ENCODE measurements at regions not wholly inside any gene's neighbourhood (a gene's known extent, or its start where the extent isn't known, plus 50 kb on each side); places are given as distances from the start of the nearest gene placed in this dataset.
A peak's percentile ranks its signal among the peaks of the same experiment; 100 is the strongest.

DNA sequence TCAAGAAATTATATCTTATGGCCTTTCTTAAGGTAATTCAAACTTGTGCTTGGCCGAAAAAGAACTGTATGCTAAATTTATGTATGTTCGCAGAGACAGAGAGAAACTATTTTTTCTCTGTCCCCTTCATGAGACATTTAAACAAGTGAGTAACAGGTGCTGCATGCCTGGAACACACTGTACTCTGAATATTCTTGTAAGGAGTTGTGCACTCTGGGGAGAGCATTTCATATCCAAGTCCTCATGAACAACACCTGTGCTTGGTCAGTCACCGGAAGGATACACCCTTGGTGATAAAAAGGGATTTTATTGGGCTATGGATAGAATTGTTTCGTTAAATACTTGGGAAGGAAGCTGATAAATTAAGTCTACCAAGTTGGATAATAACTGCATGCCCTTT is 220.8 kb upstream of the NRIP1 start:
- no peaks in the 10 kb centered on the region for H3K9me2 ChIP-seq (replicated peaks; ENCODE audit: low read depth, low read length)
- no peaks in the 10 kb centered on the region for H3K4me1 ChIP-seq (ENCODE audit: insufficient read depth, low read length, poor library complexity, severe bottlenecking)
- H3K4me3 ChIP-seq (ENCODE audit: low read length, poor library complexity, severe bottlenecking), result no peak overlapping the region
- no peaks in the 10 kb centered on the region for H3K79me2 ChIP-seq (ENCODE audit: insufficient read depth, low read length)
- no peaks in the 10 kb centered on the region for H3K27me3 ChIP-seq (ENCODE audit: insufficient read depth, low read length, poor library complexity, severe bottlenecking)
- no peak overlapping the region for H3K9ac ChIP-seq (ENCODE audit: low read depth, low read length, poor library complexity, severe bottlenecking)
- H2AFZ ChIP-seq (ENCODE audit: low read length), result no peak overlapping the region
- no peaks in the 10 kb centered on the region for H3F3A ChIP-seq (ENCODE audit: low read depth)
- H4K20me1 ChIP-seq (ENCODE audit: insufficient read depth, low read length, poor library complexity, severe bottlenecking), result no peaks in the 10 kb centered on the region
- no peaks in the 10 kb centered on the region for H3K36me3 ChIP-seq (ENCODE audit: insufficient read depth, low read length)
- H3K4me2 ChIP-seq (ENCODE audit: low read depth, low read length, poor library complexity, severe bottlenecking), result no peak overlapping the region
- H3K9me3 ChIP-seq (ENCODE audit: insufficient read depth, low read depth, low read length), result no peaks in the 10 kb centered on the region
- TF ChIP-seq EZH2phosphoT487 (IDR thresholded peaks at IDR 0.05; ENCODE audit: borderline replicate concordance), result no peak
- TF ChIP-seq, protein P1, sequence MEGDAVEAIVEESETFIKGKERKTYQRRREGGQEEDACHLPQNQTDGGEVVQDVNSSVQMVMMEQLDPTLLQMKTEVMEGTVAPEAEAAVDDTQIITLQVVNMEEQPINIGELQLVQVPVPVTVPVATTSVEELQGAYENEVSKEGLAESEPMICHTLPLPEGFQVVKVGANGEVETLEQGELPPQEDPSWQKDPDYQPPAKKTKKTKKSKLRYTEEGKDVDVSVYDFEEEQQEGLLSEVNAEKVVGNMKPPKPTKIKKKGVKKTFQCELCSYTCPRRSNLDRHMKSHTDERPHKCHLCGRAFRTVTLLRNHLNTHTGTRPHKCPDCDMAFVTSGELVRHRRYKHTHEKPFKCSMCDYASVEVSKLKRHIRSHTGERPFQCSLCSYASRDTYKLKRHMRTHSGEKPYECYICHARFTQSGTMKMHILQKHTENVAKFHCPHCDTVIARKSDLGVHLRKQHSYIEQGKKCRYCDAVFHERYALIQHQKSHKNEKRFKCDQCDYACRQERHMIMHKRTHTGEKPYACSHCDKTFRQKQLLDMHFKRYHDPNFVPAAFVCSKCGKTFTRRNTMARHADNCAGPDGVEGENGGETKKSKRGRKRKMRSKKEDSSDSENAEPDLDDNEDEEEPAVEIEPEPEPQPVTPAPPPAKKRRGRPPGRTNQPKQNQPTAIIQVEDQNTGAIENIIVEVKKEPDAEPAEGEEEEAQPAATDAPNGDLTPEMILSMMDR (conservative IDR thresholded peaks at IDR 0.05; ENCODE audit: low read length), result no peak

DNA sequence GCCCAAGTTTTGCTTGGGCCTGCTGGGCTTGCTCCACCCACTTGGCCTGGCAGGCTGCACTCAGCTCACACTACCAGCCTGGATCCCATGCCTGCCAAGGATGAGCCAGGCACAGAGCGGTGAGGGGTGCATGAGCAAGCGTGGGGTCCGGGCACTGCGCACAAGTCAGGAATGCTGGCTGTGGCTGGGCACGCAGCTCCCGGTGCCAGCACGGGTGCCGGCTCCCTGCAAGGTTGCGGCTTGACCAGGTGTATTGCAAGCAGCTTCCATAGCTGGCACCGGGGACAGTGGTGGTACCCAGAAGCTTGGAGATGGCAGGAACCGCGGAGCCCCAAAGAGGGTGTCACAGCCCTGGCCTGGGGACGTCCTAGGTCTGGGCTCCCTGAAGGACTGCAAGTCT is 224.4 kb upstream of the NRIP1 start:
- Histone ChIP-seq H3K9me2 (replicated peaks; ENCODE audit: low read depth, low read length) (no peaks in the 10 kb centered on the region), H3K9me3 (ENCODE audit: insufficient read depth, low read depth, low read length) (no peaks in the 10 kb centered on the region), H3K4me1 (ENCODE audit: insufficient read depth, low read length, poor library complexity, severe bottlenecking) (no peaks in the 10 kb centered on the region), H3F3A (ENCODE audit: low read depth) (no peaks in the 10 kb centered on the region), H3K9ac (ENCODE audit: low read depth, low read length, poor library complexity, severe bottlenecking) (no peak overlapping the region), H3K4me3 (ENCODE audit: low read length, poor library complexity, severe bottlenecking) (no peak overlapping the region), H3K27me3 (ENCODE audit: insufficient read depth, low read length, poor library complexity, severe bottlenecking) (no peaks in the 10 kb centered on the region), H3K36me3 (ENCODE audit: insufficient read depth, low read length) (no peaks in the 10 kb centered on the region), H3K79me2 (ENCODE audit: insufficient read depth, low read length) (no peaks in the 10 kb centered on the region), H3K4me2 (ENCODE audit: low read depth, low read length, poor library complexity, severe bottlenecking) (no peak overlapping the region), H4K20me1 (ENCODE audit: insufficient read depth, low read length, poor library complexity, severe bottlenecking) (no peaks in the 10 kb centered on the region), H2AFZ (ENCODE audit: low read length) (peak overlapping the region; percentile 58; the same call in 1 of the 2 replicates)
- no peak for TF ChIP-seq EZH2phosphoT487 (IDR thresholded peaks at IDR 0.05; ENCODE audit: borderline replicate concordance)
- TF ChIP-seq, protein P1 (conservative IDR thresholded peaks at IDR 0.05; ENCODE audit: low read length), result no peak

DNA sequence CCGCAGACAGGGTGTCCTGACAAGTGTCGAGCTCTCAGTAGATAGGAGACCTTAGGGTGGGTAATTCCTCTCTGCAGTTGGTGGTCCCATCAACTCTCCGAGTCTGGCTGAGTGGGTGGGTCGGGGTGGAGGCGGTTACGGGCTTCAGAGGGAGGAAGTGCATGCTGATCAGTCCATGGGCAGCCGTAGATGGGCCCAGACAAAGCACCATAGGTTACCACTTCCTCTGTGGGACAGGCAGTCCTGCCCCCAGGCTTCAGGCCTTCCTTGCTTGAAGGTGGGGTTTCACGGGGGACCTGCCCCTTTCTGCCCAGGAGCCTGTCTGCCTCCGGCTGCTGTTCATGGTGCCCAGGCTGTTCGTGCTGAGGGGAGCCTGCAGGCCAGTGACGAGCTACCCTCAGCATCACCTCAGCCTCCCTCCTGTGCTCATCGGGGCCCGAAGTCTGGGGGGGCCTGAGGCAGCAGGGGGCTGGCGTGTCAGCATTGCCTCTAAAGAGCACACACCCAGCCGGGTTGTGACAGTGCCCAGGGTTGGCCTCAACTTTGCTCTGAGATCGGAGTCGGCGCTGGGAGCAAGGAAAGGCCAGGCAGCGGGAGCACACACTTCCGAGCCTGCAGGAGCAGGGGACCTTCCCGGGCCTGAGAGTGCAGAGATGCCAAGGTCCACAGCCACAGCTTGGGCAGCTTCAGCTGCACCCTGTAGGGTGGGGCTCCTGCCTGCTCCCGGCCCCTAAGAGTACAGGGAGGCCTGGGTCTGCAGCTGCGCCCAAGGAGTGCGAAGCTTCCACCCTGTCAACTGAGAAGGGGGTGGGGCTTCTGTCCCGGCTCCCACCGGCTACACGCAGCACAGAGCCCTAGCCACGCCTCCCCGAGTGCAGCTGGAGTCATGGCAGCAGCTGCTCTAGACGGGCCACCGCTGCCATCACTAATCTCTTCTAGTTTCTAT is 225.4 kb upstream of the NRIP1 start:
- Histone ChIP-seq H3K9ac (ENCODE audit: low read depth, low read length, poor library complexity, severe bottlenecking) (no peak overlapping the region), H3K4me3 (ENCODE audit: low read length, poor library complexity, severe bottlenecking) (no peak overlapping the region), H3K36me3 (ENCODE audit: insufficient read depth, low read length) (no peaks in the 10 kb centered on the region), H3K79me2 (ENCODE audit: insufficient read depth, low read length) (no peaks in the 10 kb centered on the region), H3K4me2 (ENCODE audit: low read depth, low read length, poor library complexity, severe bottlenecking) (no peak overlapping the region), H2AFZ (ENCODE audit: low read length) (peak overlapping the region; percentile 58; the same call in 1 of the 2 replicates), H3F3A (ENCODE audit: low read depth) (no peaks in the 10 kb centered on the region), H3K9me2 (replicated peaks; ENCODE audit: low read depth, low read length) (no peaks in the 10 kb centered on the region), H4K20me1 (ENCODE audit: insufficient read depth, low read length, poor library complexity, severe bottlenecking) (no peaks in the 10 kb centered on the region), H3K9me3 (ENCODE audit: insufficient read depth, low read depth, low read length) (no peaks in the 10 kb centered on the region), H3K27me3 (ENCODE audit: insufficient read depth, low read length, poor library complexity, severe bottlenecking) (no peaks in the 10 kb centered on the region), H3K4me1 (ENCODE audit: insufficient read depth, low read length, poor library complexity, severe bottlenecking) (no peaks in the 10 kb centered on the region)
- TF ChIP-seq, protein P1 (conservative IDR thresholded peaks at IDR 0.05; ENCODE audit: low read length), result no peak
- no peak for TF ChIP-seq EZH2phosphoT487 (IDR thresholded peaks at IDR 0.05; ENCODE audit: borderline replicate concordance)
